ENCODE measurements at regions not wholly inside any gene's neighbourhood (a gene's known extent, or its start where the extent isn't known, plus 50 kb on each side); places are given as distances from the start of the nearest gene placed in this dataset.
"Not testable (repeated sequence)": the region's sequence is repeated elsewhere in the genome, so short reads cannot be mapped to it uniquely, and the experiment has no call there.

GRCh38 chr6:147949981-147950622 is 392.5 kb upstream of the SASH1 start:
- Histone ChIP-seq H3K36me3 (replicated peaks) (no peaks in the 10 kb centered on the region), H3K4me3 (ENCODE audit: low read depth, low read length) (peak overlapping the region; percentile 0), H3K27ac (peak overlapping the region; percentile 59), H3K27me3 (replicated peaks) (no peaks in the 10 kb centered on the region)
- DNase-seq = peak; percentile 51
- TF ChIP-seq CTCF (IDR thresholded peaks at IDR 0.05; ENCODE audit: low read depth, low read length, missing control alignments) = no peak
- in situ Hi-C loops (cut with HindIII; ENCODE audit: low pct_ligation_motif_present, low sequenced_read_pairs) = no loop called here

DNA sequence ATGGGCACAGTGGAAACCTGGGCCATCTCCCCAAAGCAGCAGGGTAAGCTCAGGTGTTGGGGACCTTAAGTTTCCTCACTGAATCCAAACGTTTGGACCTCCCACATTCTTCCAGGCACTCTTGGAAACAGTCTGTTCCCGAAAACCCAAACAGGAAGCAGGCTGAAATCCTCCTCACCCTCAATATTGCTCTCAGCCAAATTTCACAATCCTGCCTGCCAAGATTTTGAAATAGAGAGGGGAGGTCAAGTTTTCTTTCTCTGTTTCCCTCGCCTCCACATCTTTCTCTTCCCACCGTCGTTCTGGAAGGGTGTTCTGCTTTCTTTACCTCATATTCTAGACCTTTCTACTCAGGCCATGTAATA is 392.0 kb upstream of the SASH1 start:
- DNase-seq = peak; percentile 11
- Histone ChIP-seq H3K4me3 (ENCODE audit: low read depth, low read length) (no peak overlapping the region), H3K36me3 (replicated peaks) (no peaks in the 10 kb centered on the region), H3K27me3 (replicated peaks) (no peaks in the 10 kb centered on the region), H3K27ac (peak overlapping the region; percentile 59)
- no peak for TF ChIP-seq CTCF (IDR thresholded peaks at IDR 0.05; ENCODE audit: low read depth, low read length, missing control alignments)
- in situ Hi-C loops (cut with HindIII; ENCODE audit: low pct_ligation_motif_present, low sequenced_read_pairs) = no loop called here

- no peaks in the 10 kb centered on the region for H3K27me3 ChIP-seq (replicated peaks)
- no peak for DNase-seq
- in situ Hi-C loops (cut with HindIII; ENCODE audit: low pct_ligation_motif_present, low sequenced_read_pairs) = no loop called here
- no peaks in the 10 kb centered on the region for H3K36me3 ChIP-seq (replicated peaks)
- H3K27ac ChIP-seq = no peak overlapping the region
- H3K4me3 ChIP-seq (ENCODE audit: low read depth, low read length) = no peak overlapping the region
- no peak for TF ChIP-seq CTCF (IDR thresholded peaks at IDR 0.05; ENCODE audit: low read depth, low read length, missing control alignments)
These were observed 390.9 kb upstream of the SASH1 start for GRCh38 chr6:147951726-147952125.

- H3K27me3 ChIP-seq (replicated peaks) = no peaks in the 10 kb centered on the region
- TF ChIP-seq CTCF (IDR thresholded peaks at IDR 0.05; ENCODE audit: low read depth, low read length, missing control alignments) = no peak
- DNase-seq = no peak
- no peaks in the 10 kb centered on the region for H3K36me3 ChIP-seq (replicated peaks)
- no peak overlapping the region for H3K27ac ChIP-seq
- in situ Hi-C loops (cut with HindIII; ENCODE audit: low pct_ligation_motif_present, low sequenced_read_pairs) = no loop called here
- no peak overlapping the region for H3K4me3 ChIP-seq (ENCODE audit: low read depth, low read length)
These were observed 387.7 kb upstream of the SASH1 start for GRCh38 chr6:147954938-147955337.

DNA sequence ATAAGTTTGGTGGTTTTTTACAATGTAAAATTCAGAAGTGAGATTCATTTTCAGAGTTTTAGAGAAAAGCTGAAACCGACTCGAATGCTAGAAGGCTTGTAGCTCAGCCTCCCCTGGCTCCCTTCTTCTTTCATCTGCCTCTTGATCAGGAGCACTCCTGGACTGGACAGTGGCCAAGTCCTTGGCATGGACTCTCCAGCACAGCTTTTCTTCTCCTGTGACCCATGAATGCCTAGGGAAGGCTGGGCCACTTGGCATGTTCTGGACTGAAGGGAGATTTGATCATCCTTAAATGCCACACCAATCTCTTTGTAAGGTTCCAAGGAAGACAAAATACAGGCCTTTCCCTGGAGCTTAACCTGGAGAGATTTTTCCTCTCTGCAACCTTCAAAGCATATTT is 384.0 kb upstream of the SASH1 start:
- Histone ChIP-seq H3K36me3 (replicated peaks) (no peaks in the 10 kb centered on the region), H3K4me3 (ENCODE audit: low read depth, low read length) (no peak overlapping the region), H3K27me3 (replicated peaks) (no peaks in the 10 kb centered on the region), H3K27ac (no peak overlapping the region)
- DNase-seq = no peak
- no peak for TF ChIP-seq CTCF (IDR thresholded peaks at IDR 0.05; ENCODE audit: low read depth, low read length, missing control alignments)
- in situ Hi-C loops (cut with HindIII; ENCODE audit: low pct_ligation_motif_present, low sequenced_read_pairs) = no loop called here

DNA sequence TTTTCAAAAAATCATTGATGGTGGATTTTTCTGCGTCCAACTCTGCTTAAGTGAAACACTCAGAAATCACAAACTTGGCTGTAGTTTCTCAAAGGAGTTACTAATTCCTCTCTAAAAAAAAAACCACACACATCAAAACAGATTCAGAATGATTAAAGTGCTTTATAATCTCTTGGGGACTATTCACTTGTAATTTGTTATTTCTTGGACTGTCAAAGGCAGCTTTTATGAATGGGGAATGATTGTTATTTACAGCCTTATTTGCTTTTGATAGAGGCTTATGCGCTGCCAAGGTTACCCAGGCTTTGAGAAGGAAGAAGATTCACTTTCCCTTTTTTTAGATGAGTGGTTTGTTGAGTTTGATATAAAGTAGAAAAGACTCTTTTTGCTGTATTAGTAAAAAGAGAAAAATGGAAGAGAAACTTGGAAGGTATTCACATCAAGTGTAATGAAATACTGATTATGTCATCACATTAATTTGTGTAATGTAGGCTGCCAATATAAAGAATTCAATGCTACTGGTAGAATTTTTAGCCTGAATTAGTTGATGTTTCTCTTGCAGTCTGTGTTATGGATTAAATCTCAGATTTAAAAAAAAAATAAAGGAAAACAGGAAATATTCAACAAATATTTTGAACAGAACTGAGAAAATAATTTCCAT is 381.0 kb upstream of the SASH1 start:
- no peak overlapping the region for H3K4me3 ChIP-seq (ENCODE audit: low read depth, low read length)
- no peak for DNase-seq
- no peaks in the 10 kb centered on the region for H3K27me3 ChIP-seq (replicated peaks)
- H3K36me3 ChIP-seq (replicated peaks) = no peaks in the 10 kb centered on the region
- no peak for TF ChIP-seq CTCF (IDR thresholded peaks at IDR 0.05; ENCODE audit: low read depth, low read length, missing control alignments)
- no peak overlapping the region for H3K27ac ChIP-seq
- in situ Hi-C loops (cut with HindIII; ENCODE audit: low pct_ligation_motif_present, low sequenced_read_pairs) = no loop called here

DNA sequence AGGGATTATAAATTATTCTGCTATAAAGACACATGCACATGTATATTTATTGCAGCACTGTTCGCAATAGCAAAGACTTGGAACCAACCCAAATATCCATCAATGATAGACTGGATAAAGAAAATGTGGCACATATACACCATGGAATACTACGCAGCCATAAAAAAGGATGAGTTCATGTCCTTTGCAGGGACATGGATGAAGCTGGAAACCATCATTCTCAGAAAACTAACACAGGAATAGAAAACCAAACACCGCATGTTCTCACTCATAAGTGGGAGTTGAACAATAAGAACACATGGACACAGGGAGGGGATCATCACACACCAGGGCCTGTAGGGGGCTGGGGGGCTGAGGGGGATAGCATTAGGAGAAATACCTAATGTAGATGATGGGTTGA is 377.2 kb upstream of the SASH1 start:
- H3K27ac ChIP-seq; H3K4me3 ChIP-seq (ENCODE audit: low read depth, low read length); DNase-seq; H3K36me3 ChIP-seq (replicated peaks); in situ Hi-C loops (cut with HindIII; ENCODE audit: low pct_ligation_motif_present, low sequenced_read_pairs); H3K27me3 ChIP-seq (replicated peaks): not testable (repeated sequence)

All from brain microvascular endothelial cell (primary cell).